OCI-LY1 (cell line): ENCODE measurements at regions not wholly inside any gene's neighbourhood (a gene's known extent, or its start where the extent isn't known, plus 50 kb on each side); places are given as distances from the start of the nearest gene placed in this dataset.

Experiments
- H2AFZ ChIP-seq: fragments of 200-600 bp; sonication (generic), shearing (Covaris generic); 2 replicates; pipeline ENCODE4 v1.6.0; 2014; ENCODE audit warnings: antibody characterized with exemption, mild to moderate bottlenecking, low read length
- H3F3A ChIP-seq: fragments of 200-600 bp; sonication (generic), shearing (Covaris generic); 2 replicates; pipeline ENCODE4 v1.6.0; 2014; ENCODE audit warnings: mild to moderate bottlenecking, antibody characterized with exemption, low read length, moderate library complexity; ENCODE audit not compliant: insufficient read depth
- H3K27ac ChIP-seq: fragments of 200-600 bp; sonication (generic); 2 replicates; pipeline ENCODE4 v1.5.1; 2014; ENCODE audit warnings: low read length, mixed run types, mild to moderate bottlenecking, low read depth; ENCODE audit not compliant: poor library complexity, severe bottlenecking
- H3K27me3 ChIP-seq: fragments of 200-600 bp; sonication (generic); 2 replicates; pipeline ENCODE4 v1.6.0; 2014; ENCODE audit warnings: antibody characterized with exemption, mild to moderate bottlenecking, low read length, moderate library complexity; ENCODE audit not compliant: insufficient read depth
- H3K36me3 ChIP-seq: fragments of 200-600 bp; sonication (generic); 2 replicates; pipeline ENCODE4 v1.6.1; 2014; ENCODE audit warnings: mild to moderate bottlenecking, antibody characterized with exemption, low read length, moderate library complexity, mixed read lengths; ENCODE audit not compliant: insufficient read depth
- H3K4me1 ChIP-seq: fragments of 200-600 bp; sonication (generic); 2 replicates; pipeline ENCODE4 v1.5.1; 2014; ENCODE audit warnings: mild to moderate bottlenecking, low read length, moderate library complexity; ENCODE audit not compliant: insufficient read depth, severe bottlenecking
- H3K4me2 ChIP-seq: fragments of 200-600 bp; sonication (generic), shearing (Covaris generic); 2 replicates; pipeline ENCODE4 v1.6.1; 2014; ENCODE audit warnings: low read length
- H3K4me3 ChIP-seq: fragments of 200-600 bp; sonication (generic); 2 replicates; pipeline ENCODE4 v1.5.1; 2014; ENCODE audit warnings: low read length, low read depth, mild to moderate bottlenecking, mixed read lengths; ENCODE audit not compliant: poor library complexity, severe bottlenecking
- H3K79me2 ChIP-seq: fragments of 200-600 bp; shearing (Covaris generic); 2 replicates; pipeline ENCODE4 v1.6.1; 2016; ENCODE audit warnings: mixed run types, low read length, mixed read lengths; ENCODE audit not compliant: insufficient read depth
- H3K9ac ChIP-seq: fragments of 200-600 bp; sonication (generic), shearing (Covaris generic); 2 replicates; pipeline ENCODE4 v1.6.1; 2014; ENCODE audit warnings: mild to moderate bottlenecking, low read length, mixed read lengths
- H3K9me2 ChIP-seq: fragments of 200-600 bp; sonication (generic), shearing (Covaris generic); 2 replicates; pipeline ENCODE4 v1.6.1; 2014; ENCODE audit warnings: low read depth, mild to moderate bottlenecking, low read length, mixed read lengths
- H3K9me3 ChIP-seq: fragments of 200-600 bp; shearing (Covaris generic); 2 replicates; pipeline ENCODE4 v1.6.1; 2014; ENCODE audit warnings: low read length, mixed read lengths
- H4K20me1 ChIP-seq: fragments of 200-600 bp; sonication (generic), shearing (Covaris generic); 2 replicates; pipeline ENCODE4 v1.6.0; 2016; ENCODE audit warnings: mild to moderate bottlenecking, low read length; ENCODE audit not compliant: insufficient read depth
- CTCF ChIP-seq: fragments of 200-600 bp; sonication (generic), shearing (Covaris generic); IDR thresholded peaks from 2 replicates; pipeline ENCODE4 v1.5.1; 2017; ENCODE audit warnings: mild to moderate bottlenecking, antibody characterized with exemption, low read length, moderate library complexity, mixed read lengths
- EZH2 ChIP-seq: fragments of 200-600 bp; sonication (generic), shearing (Covaris generic); IDR thresholded peaks from 2 replicates; pipeline ENCODE4 v1.8.0; 2017; ENCODE audit warnings: borderline replicate concordance, mixed run types, mild to moderate bottlenecking, antibody characterized with exemption, low read length, moderate library complexity, mixed read lengths

DNA sequence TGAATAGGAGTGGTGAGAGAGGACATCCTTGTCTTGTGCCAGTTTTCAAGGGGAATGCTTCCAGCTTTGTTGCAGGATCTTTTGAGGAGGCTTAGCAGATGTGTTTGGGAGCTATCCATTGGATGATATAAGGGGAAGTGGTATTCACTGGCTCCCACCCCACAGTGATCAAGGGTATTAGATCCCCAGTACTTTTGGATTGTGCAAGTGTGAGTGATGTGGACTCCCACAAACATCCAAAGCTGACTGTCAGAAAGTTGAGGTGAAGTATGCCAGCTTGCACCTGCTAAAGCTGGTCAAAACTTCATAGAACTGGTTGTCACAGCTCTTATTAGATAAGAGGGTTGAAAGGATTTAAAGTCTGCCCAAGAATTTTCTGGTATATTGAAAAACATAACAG is 110.1 kb upstream of the BTG1 start:
- Histone ChIP-seq H3K27ac (no peak overlapping the region), H3F3A (no peaks in the 10 kb centered on the region), H3K4me2 (no peak overlapping the region), H3K36me3 (no peaks in the 10 kb centered on the region), H4K20me1 (no peaks in the 10 kb centered on the region), H3K27me3 (no peaks in the 10 kb centered on the region), H3K4me1 (no peaks in the 10 kb centered on the region), H3K4me3 (no peak overlapping the region), H3K79me2 (no peaks in the 10 kb centered on the region), H2AFZ (no peak overlapping the region), H3K9me2 (no peaks in the 10 kb centered on the region), H3K9me3 (no peaks in the 10 kb centered on the region), H3K9ac (no peak overlapping the region)
- no peak for TF ChIP-seq CTCF
- TF ChIP-seq EZH2: no peak

DNA sequence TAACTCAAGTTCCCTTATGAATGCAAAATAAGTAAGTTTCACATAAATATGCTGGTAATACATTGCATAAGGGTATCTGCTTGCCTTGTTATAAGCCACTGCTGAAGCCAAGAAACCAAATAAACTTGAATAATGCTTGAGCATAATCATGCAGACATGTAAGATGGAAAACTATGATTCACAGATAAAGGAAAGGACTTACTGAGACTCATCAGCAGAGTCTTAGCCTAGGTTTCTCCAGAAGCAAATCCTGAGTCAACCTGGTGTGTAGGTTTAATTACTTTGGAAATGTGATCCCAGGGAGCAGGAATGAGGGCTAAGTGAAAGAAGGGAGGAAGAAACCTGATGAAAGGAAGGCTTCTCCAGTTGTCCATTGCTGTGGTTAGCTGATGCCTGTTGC is 107.7 kb upstream of the BTG1 start:
- H3K27me3 ChIP-seq: no peaks in the 10 kb centered on the region
- H3F3A ChIP-seq: no peaks in the 10 kb centered on the region
- no peaks in the 10 kb centered on the region for H3K36me3 ChIP-seq
- H3K4me1 ChIP-seq: no peaks in the 10 kb centered on the region
- no peaks in the 10 kb centered on the region for H3K79me2 ChIP-seq
- no peak overlapping the region for H3K9ac ChIP-seq
- H3K4me2 ChIP-seq: no peak overlapping the region
- TF ChIP-seq EZH2 (no peak), CTCF (no peak)
- no peak overlapping the region for H3K27ac ChIP-seq
- no peak overlapping the region for H3K4me3 ChIP-seq
- H4K20me1 ChIP-seq: no peaks in the 10 kb centered on the region
- H3K9me3 ChIP-seq: no peaks in the 10 kb centered on the region
- H2AFZ ChIP-seq: no peak overlapping the region
- no peaks in the 10 kb centered on the region for H3K9me2 ChIP-seq

GRCh38 chr12:92248977-92249376 is 103.3 kb upstream of the BTG1 start:
- no peaks in the 10 kb centered on the region for H3K36me3 ChIP-seq

More at GRCh38 chr12:92248977-92249376, 103.3 kb upstream of the BTG1 start:
- no peaks in the 10 kb centered on the region; the same call in 1 of the 2 replicates for H3F3A ChIP-seq
- H4K20me1 ChIP-seq: no peaks in the 10 kb centered on the region
- no peaks in the 10 kb centered on the region for H3K79me2 ChIP-seq
- TF ChIP-seq CTCF: no peak
- TF ChIP-seq EZH2: no peak
- H3K9ac ChIP-seq: no peak overlapping the region
- H3K27ac ChIP-seq: no peak overlapping the region
- H3K27me3 ChIP-seq: no peaks in the 10 kb centered on the region
- H3K9me3 ChIP-seq: no peaks in the 10 kb centered on the region
- no peaks in the 10 kb centered on the region for H3K9me2 ChIP-seq
- H3K4me2 ChIP-seq: no peak overlapping the region
- no peaks in the 10 kb centered on the region for H3K4me1 ChIP-seq
- no peak overlapping the region for H3K4me3 ChIP-seq
- H2AFZ ChIP-seq: no peak overlapping the region
